ENCODE measurements at regions not wholly inside any gene's neighbourhood (a gene's known extent, or its start where the extent isn't known, plus 50 kb on each side); places are given as distances from the start of the nearest gene placed in this dataset.

DNA sequence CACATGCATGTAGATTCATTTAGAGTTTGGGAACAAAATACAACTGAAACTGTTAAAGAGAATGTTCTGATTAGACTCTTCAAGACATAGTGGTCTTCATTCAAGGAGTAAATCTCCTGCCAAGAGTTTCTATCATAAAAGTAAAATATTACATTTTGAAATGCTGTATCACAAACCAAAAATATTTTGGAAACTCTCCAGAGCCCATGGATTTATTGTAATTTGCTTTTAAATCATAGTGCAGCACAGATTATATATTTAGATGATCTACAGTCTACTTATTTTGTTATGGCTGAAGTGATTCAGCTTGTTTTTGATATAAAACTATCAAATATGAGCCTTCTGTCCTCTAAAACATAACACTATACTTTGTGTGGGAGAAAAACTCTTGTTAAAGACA, 105.3 kb downstream of the DISP1 start:
- TF ChIP-seq TOX (CRISPR knock-in tag; IDR thresholded peaks at IDR 0.05; ENCODE audit: borderline replicate concordance) (peak; percentile 86; the same call in 1 of the 2 replicates), SNAI2 (CRISPR knock-in tag; IDR thresholded peaks at IDR 0.05) (no peak), ISL1 (CRISPR knock-in tag; IDR thresholded peaks at IDR 0.05) (peak; percentile 81), ZC3H10 (CRISPR knock-in tag; IDR thresholded peaks at IDR 0.05) (peak; percentile 44; the same call in 1 of the 2 replicates)
- peak; percentile 54 for ATAC-seq

GRCh38 chr1:222921945-222922344, 107.1 kb downstream of the DISP1 start:
- ATAC-seq: no peak
- TF ChIP-seq, protein P1, sequence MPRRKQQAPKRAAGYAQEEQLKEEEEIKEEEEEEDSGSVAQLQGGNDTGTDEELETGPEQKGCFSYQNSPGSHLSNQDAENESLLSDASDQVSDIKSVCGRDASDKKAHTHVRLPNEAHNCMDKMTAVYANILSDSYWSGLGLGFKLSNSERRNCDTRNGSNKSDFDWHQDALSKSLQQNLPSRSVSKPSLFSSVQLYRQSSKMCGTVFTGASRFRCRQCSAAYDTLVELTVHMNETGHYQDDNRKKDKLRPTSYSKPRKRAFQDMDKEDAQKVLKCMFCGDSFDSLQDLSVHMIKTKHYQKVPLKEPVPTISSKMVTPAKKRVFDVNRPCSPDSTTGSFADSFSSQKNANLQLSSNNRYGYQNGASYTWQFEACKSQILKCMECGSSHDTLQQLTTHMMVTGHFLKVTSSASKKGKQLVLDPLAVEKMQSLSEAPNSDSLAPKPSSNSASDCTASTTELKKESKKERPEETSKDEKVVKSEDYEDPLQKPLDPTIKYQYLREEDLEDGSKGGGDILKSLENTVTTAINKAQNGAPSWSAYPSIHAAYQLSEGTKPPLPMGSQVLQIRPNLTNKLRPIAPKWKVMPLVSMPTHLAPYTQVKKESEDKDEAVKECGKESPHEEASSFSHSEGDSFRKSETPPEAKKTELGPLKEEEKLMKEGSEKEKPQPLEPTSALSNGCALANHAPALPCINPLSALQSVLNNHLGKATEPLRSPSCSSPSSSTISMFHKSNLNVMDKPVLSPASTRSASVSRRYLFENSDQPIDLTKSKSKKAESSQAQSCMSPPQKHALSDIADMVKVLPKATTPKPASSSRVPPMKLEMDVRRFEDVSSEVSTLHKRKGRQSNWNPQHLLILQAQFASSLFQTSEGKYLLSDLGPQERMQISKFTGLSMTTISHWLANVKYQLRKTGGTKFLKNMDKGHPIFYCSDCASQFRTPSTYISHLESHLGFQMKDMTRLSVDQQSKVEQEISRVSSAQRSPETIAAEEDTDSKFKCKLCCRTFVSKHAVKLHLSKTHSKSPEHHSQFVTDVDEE (CRISPR knock-in tag; IDR thresholded peaks at IDR 0.05): no peak
- TF ChIP-seq ZFP30 (CRISPR knock-in tag; IDR thresholded peaks at IDR 0.05): no peak
- TF ChIP-seq RARB (CRISPR knock-in tag; IDR thresholded peaks at IDR 0.05): no peak
- TF ChIP-seq GLIS3 (CRISPR knock-in tag; IDR thresholded peaks at IDR 0.05): no peak
- TF ChIP-seq PPARA (CRISPR knock-in tag; IDR thresholded peaks at IDR 0.05; ENCODE audit: borderline replicate concordance): no peak
- TF ChIP-seq TOX (CRISPR knock-in tag; IDR thresholded peaks at IDR 0.05; ENCODE audit: borderline replicate concordance): no peak

DNA sequence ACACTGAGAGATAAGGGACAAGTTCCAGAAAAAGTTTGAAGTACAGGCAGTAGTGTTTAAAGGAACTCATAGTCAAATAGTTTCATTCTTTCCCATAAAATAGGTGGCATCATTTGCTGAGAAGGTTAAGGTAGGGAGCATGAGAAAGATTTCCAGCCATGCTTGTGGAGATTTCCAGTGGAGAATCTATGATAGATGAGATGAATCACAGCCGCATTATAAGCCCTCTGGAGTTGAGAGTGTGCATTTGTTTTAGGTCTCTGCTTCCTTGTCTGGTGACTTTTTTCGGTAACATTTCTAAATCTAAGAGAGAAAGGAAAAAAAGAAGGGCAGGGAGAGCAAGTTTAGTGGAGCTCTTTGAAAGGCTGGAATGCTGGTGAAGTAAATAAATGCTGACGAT, 108.7 kb downstream of the DISP1 start:
- no peak for TF ChIP-seq TOX (CRISPR knock-in tag; IDR thresholded peaks at IDR 0.05; ENCODE audit: borderline replicate concordance)
- no peak for TF ChIP-seq ESRRG (CRISPR knock-in tag; IDR thresholded peaks at IDR 0.05)
- no peak for TF ChIP-seq PPARA (CRISPR knock-in tag; IDR thresholded peaks at IDR 0.05; ENCODE audit: borderline replicate concordance)
- no peak for ATAC-seq

DNA sequence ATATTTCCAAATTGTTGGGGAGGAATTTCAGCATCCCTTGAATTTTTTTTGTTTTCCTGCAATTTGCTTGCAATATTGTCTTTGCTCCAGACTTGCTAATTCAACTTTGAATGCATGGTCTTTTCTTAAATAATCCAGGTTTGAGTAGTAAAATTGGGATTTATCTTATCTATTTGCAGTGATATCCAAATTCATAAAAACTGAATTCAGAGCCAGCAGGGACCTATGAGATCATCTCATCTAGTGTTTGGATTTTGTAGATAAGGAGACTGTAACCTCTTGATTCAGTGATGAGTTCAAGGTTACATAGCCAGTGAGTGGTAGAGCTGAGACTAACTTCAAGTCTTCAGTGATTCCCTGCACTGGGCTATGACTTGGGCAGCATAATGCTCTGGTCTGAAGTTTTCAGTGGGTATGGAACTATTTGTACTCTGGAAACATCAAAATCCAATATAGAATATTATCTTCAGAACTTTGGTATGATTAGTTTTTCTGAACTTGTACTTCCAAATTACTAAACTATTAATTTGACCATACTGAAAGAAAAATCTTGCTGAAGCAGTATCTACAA, 109.4 kb downstream of the DISP1 start:
- ATAC-seq: no peak
- TF ChIP-seq, protein P2, sequence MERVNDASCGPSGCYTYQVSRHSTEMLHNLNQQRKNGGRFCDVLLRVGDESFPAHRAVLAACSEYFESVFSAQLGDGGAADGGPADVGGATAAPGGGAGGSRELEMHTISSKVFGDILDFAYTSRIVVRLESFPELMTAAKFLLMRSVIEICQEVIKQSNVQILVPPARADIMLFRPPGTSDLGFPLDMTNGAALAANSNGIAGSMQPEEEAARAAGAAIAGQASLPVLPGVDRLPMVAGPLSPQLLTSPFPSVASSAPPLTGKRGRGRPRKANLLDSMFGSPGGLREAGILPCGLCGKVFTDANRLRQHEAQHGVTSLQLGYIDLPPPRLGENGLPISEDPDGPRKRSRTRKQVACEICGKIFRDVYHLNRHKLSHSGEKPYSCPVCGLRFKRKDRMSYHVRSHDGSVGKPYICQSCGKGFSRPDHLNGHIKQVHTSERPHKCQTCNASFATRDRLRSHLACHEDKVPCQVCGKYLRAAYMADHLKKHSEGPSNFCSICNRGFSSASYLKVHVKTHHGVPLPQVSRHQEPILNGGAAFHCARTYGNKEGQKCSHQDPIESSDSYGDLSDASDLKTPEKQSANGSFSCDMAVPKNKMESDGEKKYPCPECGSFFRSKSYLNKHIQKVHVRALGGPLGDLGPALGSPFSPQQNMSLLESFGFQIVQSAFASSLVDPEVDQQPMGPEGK (CRISPR knock-in tag; IDR thresholded peaks at IDR 0.05; ENCODE audit: borderline replicate concordance): no peak
- TF ChIP-seq ESRRG (CRISPR knock-in tag; IDR thresholded peaks at IDR 0.05) (no peak), GLIS3 (CRISPR knock-in tag; IDR thresholded peaks at IDR 0.05) (no peak), ARNTL (CRISPR knock-in tag; IDR thresholded peaks at IDR 0.05; ENCODE audit: borderline replicate concordance, low read depth) (no peak), ZNF8 (CRISPR knock-in tag; IDR thresholded peaks at IDR 0.05) (no peak), TOX (CRISPR knock-in tag; IDR thresholded peaks at IDR 0.05; ENCODE audit: borderline replicate concordance) (no peak), ZFP3 (CRISPR knock-in tag; IDR thresholded peaks at IDR 0.05) (no peak), BACH2 (CRISPR knock-in tag; IDR thresholded peaks at IDR 0.05; ENCODE audit: borderline replicate concordance) (no peak), TCF4 (CRISPR knock-in tag; IDR thresholded peaks at IDR 0.05; ENCODE audit: borderline replicate concordance) (no peak), CREB5 (CRISPR knock-in tag; IDR thresholded peaks at IDR 0.05; ENCODE audit: low read depth) (no peak), ZFP30 (CRISPR knock-in tag; IDR thresholded peaks at IDR 0.05) (no peak)

DNA sequence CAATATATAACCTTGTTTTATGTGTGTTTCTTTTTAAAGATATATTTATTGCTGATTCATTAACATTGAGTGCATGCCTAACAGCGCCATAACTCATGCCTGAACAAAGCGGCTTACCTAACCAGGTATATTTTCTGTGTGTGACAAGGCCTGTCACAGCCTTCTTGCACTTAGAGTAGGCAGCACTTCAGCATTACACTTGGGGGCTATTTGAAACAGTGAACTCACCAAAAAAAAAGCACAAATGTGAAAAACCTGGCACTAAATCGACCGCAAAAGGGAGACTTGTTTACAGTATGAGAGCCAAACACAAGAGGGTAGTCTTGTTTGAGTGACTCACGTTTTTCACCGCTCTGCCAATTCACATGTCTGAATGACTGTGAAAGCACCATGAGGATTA, 111.7 kb downstream of the DISP1 start:
- ATAC-seq: no peak
- TF ChIP-seq CREB5 (CRISPR knock-in tag; IDR thresholded peaks at IDR 0.05; ENCODE audit: low read depth): no peak
- no peak for TF ChIP-seq ZNF8 (CRISPR knock-in tag; IDR thresholded peaks at IDR 0.05)
- TF ChIP-seq RARB (CRISPR knock-in tag; IDR thresholded peaks at IDR 0.05): no peak
- TF ChIP-seq CSRNP3 (CRISPR knock-in tag; IDR thresholded peaks at IDR 0.05): no peak
- no peak for TF ChIP-seq ESRRG (CRISPR knock-in tag; IDR thresholded peaks at IDR 0.05)
- no peak for TF ChIP-seq ISL1 (CRISPR knock-in tag; IDR thresholded peaks at IDR 0.05)
- TF ChIP-seq SNAI2 (CRISPR knock-in tag; IDR thresholded peaks at IDR 0.05): no peak
- TF ChIP-seq POU6F1 (CRISPR knock-in tag; IDR thresholded peaks at IDR 0.05; ENCODE audit: borderline replicate concordance, low read depth): no peak
- TF ChIP-seq CSDC2 (CRISPR knock-in tag; IDR thresholded peaks at IDR 0.05): no peak
- TF ChIP-seq ZC3H10 (CRISPR knock-in tag; IDR thresholded peaks at IDR 0.05): no peak
- TF ChIP-seq, protein P2 (CRISPR knock-in tag; IDR thresholded peaks at IDR 0.05; ENCODE audit: borderline replicate concordance): no peak
- TF ChIP-seq ZFP3 (CRISPR knock-in tag; IDR thresholded peaks at IDR 0.05): no peak
- no peak for TF ChIP-seq ZNF565 (CRISPR knock-in tag; conservative IDR thresholded peaks at IDR 0.05; ENCODE audit: low read depth)
